ENCODE measurements at regions not wholly inside any gene's neighbourhood (a gene's known extent, or its start where the extent isn't known, plus 50 kb on each side); places are given as distances from the start of the nearest gene placed in this dataset.
A peak's percentile ranks its signal among the peaks of the same experiment; 100 is the strongest.

- peaks cover 4% of the 10 kb centered on the region for H3K36me3 Mint-ChIP-seq (ENCODE audit: low read depth)
- Histone ChIP-seq H3K9me3 (ENCODE audit: control insufficient read depth, low read length) (peaks cover 14% of the 10 kb centered on the region), H3K27me3 (ENCODE audit: control insufficient read depth, insufficient read depth, low read length, poor library complexity, severe bottlenecking) (no peaks in the 10 kb centered on the region), H3K4me3 (ENCODE audit: low read length) (no peak overlapping the region), H3K4me1 (ENCODE audit: control insufficient read depth, insufficient read depth, low read length) (no peaks in the 10 kb centered on the region), H3K36me3 (ENCODE audit: control insufficient read depth, insufficient read depth, low read length) (peaks cover 6% of the 10 kb centered on the region), H3K27ac (ENCODE audit: low read depth, low read length) (no peak overlapping the region), H3K9ac (ENCODE audit: extremely low read depth, low read length, poor library complexity, severe bottlenecking) (no peak overlapping the region)
- 96% methylated on average over 1 of the region's 1 CpG; no CpG with 5 or more reads in 1 of the 2 experiments for WGBS, 2 experiments (ENCODE audit: insufficient coverage in 1 of 2, insufficient read length in 1 of 2)
- no peak overlapping the region for H3K4me3 Mint-ChIP-seq
- peaks cover 2% of the 10 kb centered on the region for H3K4me1 Mint-ChIP-seq
- TF ChIP-seq CTCF (conservative IDR thresholded peaks at IDR 0.05): no peak
- no peak overlapping the region for H3K27ac Mint-ChIP-seq
- H3K9me3 Mint-ChIP-seq: no peaks in the 10 kb centered on the region
- no peak for DNase-seq
- no peaks in the 10 kb centered on the region for H3K27me3 Mint-ChIP-seq (ENCODE audit: insufficient read depth)
Observed at GRCh38 chr21:17930093-17930492, 110.9 kb upstream of the C21orf91 start.

- Histone ChIP-seq H3K4me1 (ENCODE audit: control insufficient read depth, insufficient read depth, low read length) (no peaks in the 10 kb centered on the region), H3K4me3 (ENCODE audit: low read length) (no peak overlapping the region), H3K9me3 (ENCODE audit: control insufficient read depth, low read length) (peaks cover 14% of the 10 kb centered on the region), H3K27ac (ENCODE audit: low read depth, low read length) (no peak overlapping the region), H3K27me3 (ENCODE audit: control insufficient read depth, insufficient read depth, low read length, poor library complexity, severe bottlenecking) (no peaks in the 10 kb centered on the region), H3K9ac (ENCODE audit: extremely low read depth, low read length, poor library complexity, severe bottlenecking) (no peak overlapping the region), H3K36me3 (ENCODE audit: control insufficient read depth, insufficient read depth, low read length) (peaks cover 6% of the 10 kb centered on the region)
- Mint-ChIP-seq H3K4me3 (no peak overlapping the region), H3K4me1 (peaks cover 8% of the 10 kb centered on the region), H3K36me3 (ENCODE audit: low read depth) (peaks cover 4% of the 10 kb centered on the region), H3K27ac (no peak overlapping the region), H3K9me3 (no peaks in the 10 kb centered on the region), H3K27me3 (ENCODE audit: insufficient read depth) (no peaks in the 10 kb centered on the region)
- 85 to 95% methylated on average over 3 to 7 of the region's 7 CpGs for WGBS, 2 experiments (ENCODE audit: insufficient coverage in 1 of 2, insufficient read length in 1 of 2)
- DNase-seq: no peak
- TF ChIP-seq CTCF (conservative IDR thresholded peaks at IDR 0.05): no peak
Observed at GRCh38 chr21:17929510-17929909, 110.4 kb upstream of the C21orf91 start.

GRCh38 chr21:17925899-17926298, 106.7 kb upstream of the C21orf91 start:
- H3K36me3 Mint-ChIP-seq (ENCODE audit: low read depth): peaks cover 8% of the 10 kb centered on the region
- no peak overlapping the region for H3K4me3 ChIP-seq (ENCODE audit: low read length)
- no peak overlapping the region for H3K9ac ChIP-seq (ENCODE audit: extremely low read depth, low read length, poor library complexity, severe bottlenecking)
- peaks cover 9% of the 10 kb centered on the region for H3K36me3 ChIP-seq (ENCODE audit: control insufficient read depth, insufficient read depth, low read length)
- H3K27ac ChIP-seq (ENCODE audit: low read depth, low read length): no peak overlapping the region
- H3K27me3 Mint-ChIP-seq (ENCODE audit: insufficient read depth): no peaks in the 10 kb centered on the region
- no peak overlapping the region for H3K4me3 Mint-ChIP-seq
- peak; percentile 78 for TF ChIP-seq CTCF (conservative IDR thresholded peaks at IDR 0.05)
- H3K4me1 Mint-ChIP-seq: peaks cover 23% of the 10 kb centered on the region
- H3K4me1 ChIP-seq (ENCODE audit: control insufficient read depth, insufficient read depth, low read length): peaks cover 3% of the 10 kb centered on the region
- DNase-seq: no peak
- H3K9me3 Mint-ChIP-seq: peaks cover 13% of the 10 kb centered on the region
- peaks cover 17% of the 10 kb centered on the region for H3K9me3 ChIP-seq (ENCODE audit: control insufficient read depth, low read length)
- no peak overlapping the region for H3K27ac Mint-ChIP-seq
- WGBS, 2 experiments (ENCODE audit: insufficient coverage in 1 of 2, insufficient read length in 1 of 2): 17% methylated on average over 1 of the region's 1 CpG; no CpG with 5 or more reads in 1 of the 2 experiments
- H3K27me3 ChIP-seq (ENCODE audit: control insufficient read depth, insufficient read depth, low read length, poor library complexity, severe bottlenecking): no peaks in the 10 kb centered on the region

Measured in endodermal cell (in vitro differentiated cells).